HG03565 (cell line): ENCODE measurements at regions not wholly inside any gene's neighbourhood (a gene's known extent, or its start where the extent isn't known, plus 50 kb on each side); places are given as distances from the start of the nearest gene placed in this dataset.
A peak's percentile ranks its signal among the peaks of the same experiment; 100 is the strongest.
"Not testable (repeated sequence)": the region's sequence is repeated elsewhere in the genome, so short reads cannot be mapped to it uniquely, and the experiment has no call there.

Experiments used
- ATAC-seq: cut with Tn5 transposase; IDR thresholded peaks from one replicate; pipeline ENCODE4 v1.9.1; 2021; ENCODE audit warnings: mild to moderate bottlenecking, moderate library complexity; ENCODE audit not compliant: unreplicated experiment

- no peak for ATAC-seq
Measured at GRCh38 chr6:125586605-125587004, 162.8 kb upstream of the HEY2 start.

- no peak for ATAC-seq
Measured at GRCh38 chr6:125587666-125588632, 161.5 kb upstream of the HEY2 start.

GRCh38 chr6:125591796-125592195, 157.6 kb upstream of the HEY2 start:
- ATAC-seq: not testable (repeated sequence)

GRCh38 chr6:125593746-125594145, 155.7 kb upstream of the HEY2 start:
- ATAC-seq: no peak

- no peak for ATAC-seq
Measured at GRCh38 chr6:125596020-125596419, 153.4 kb upstream of the HEY2 start.

- ATAC-seq: no peak
Measured at GRCh38 chr6:125597411-125598253, 151.8 kb upstream of the HEY2 start.

GRCh38 chr6:125598422-125598821, 151.0 kb upstream of the HEY2 start:
- no peak for ATAC-seq

GRCh38 chr6:125604257-125604656, 145.2 kb upstream of the HEY2 start:
- no peak for ATAC-seq

GRCh38 chr6:125611573-125612344, 137.7 kb upstream of the HEY2 start:
- no peak for ATAC-seq

GRCh38 chr6:125612345-125612846, 137.0 kb upstream of the HEY2 start:
- ATAC-seq: no peak

- no peak for ATAC-seq
Measured at GRCh38 chr6:125618629-125619028, 130.8 kb upstream of the HEY2 start.

- no peak for ATAC-seq
Measured at GRCh38 chr6:125623085-125623484, 126.3 kb upstream of the HEY2 start.

GRCh38 chr6:125631165-125631564, 118.3 kb upstream of the HEY2 start:
- no peak for ATAC-seq

GRCh38 chr6:125636011-125636410, 113.4 kb upstream of the HEY2 start:
- not testable (repeated sequence) for ATAC-seq

GRCh38 chr6:125636671-125637070, 112.8 kb upstream of the HEY2 start:
- ATAC-seq: no peak

- peak; percentile 66 for ATAC-seq
Measured at GRCh38 chr6:125637207-125637606, 112.2 kb upstream of the HEY2 start.

GRCh38 chr6:125639466-125640020, 109.9 kb upstream of the HEY2 start:
- no peak for ATAC-seq

- ATAC-seq: no peak
Measured at GRCh38 chr6:125640441-125641150, 108.8 kb upstream of the HEY2 start.

GRCh38 chr6:125643967-125644661, 105.3 kb upstream of the HEY2 start:
- ATAC-seq: not testable (repeated sequence)
